ENCODE measurements at regions not wholly inside any gene's neighbourhood (a gene's known extent, or its start where the extent isn't known, plus 50 kb on each side); places are given as distances from the start of the nearest gene placed in this dataset.

GRCh38 chr2:8627692-8628085, 54.2 kb upstream of the ID2 start:
- no peak overlapping the region for H3K4me3 ChIP-seq
- TF ChIP-seq PREB (CRISPR knock-in tag; IDR thresholded peaks at IDR 0.05) (no peak), RAD21 (CRISPR knock-in tag; conservative IDR thresholded peaks at IDR 0.05 in 1 of 2, IDR thresholded peaks at IDR 0.05 in 1 of 2) (peak in 1 of 2 experiments; percentile 39; a peak in 1 of 4 replicates), REST (IDR thresholded peaks at IDR 0.05; ENCODE audit: borderline replicate concordance) (peak; percentile 51; the same call in 1 of the 2 replicates), REST (CRISPR knock-in tag; IDR thresholded peaks at IDR 0.05; ENCODE audit: low read depth) (no peak), CTCF (IDR thresholded peaks at IDR 0.05 in 2 of 3, conservative IDR thresholded peaks at IDR 0.05 in 1 of 3; ENCODE audit: insufficient read depth in 2 of 3, low read depth in 1 of 3, low read length in 3 of 3) (peak; percentile 32 to 41 (median 37); a peak in 4 of 6 replicates), SMC3 (conservative IDR thresholded peaks at IDR 0.05; ENCODE audit: insufficient read depth, low read depth, low read length) (0 out of 2 replicates have a peak, but pooled peaks have one; percentile 22), CTCFL (IDR thresholded peaks at IDR 0.05; ENCODE audit: borderline replicate concordance, insufficient read depth, low read depth, low read length, poor library complexity, severe bottlenecking) (no peak), EHMT2 (IDR thresholded peaks at IDR 0.05) (no peak)
- no peak overlapping the region for H3K27ac ChIP-seq (ENCODE audit: extremely low read depth, low read depth, low read length)
- no TSS peak for BruUV-seq (replicated peaks)
- H2AFZ ChIP-seq (ENCODE audit: low read depth, low read length) = no peak overlapping the region
- DNase-seq (ENCODE audit: extremely low read depth in 1 of 4, low spot score in 3 of 4) (peak in 3 of 4 experiments; percentile 24 to 53 (median 29)), ATAC-seq (peak; percentile 67), FAIRE-seq (no peak)
- POLR2A ChIA-PET = interaction anchor here (0.7 to 1.1 kb wide), 2 partner anchors 12 to 102 kb away, joined by 3 read pairs; no protein-coding TSS in a partner anchor
- H4K20me1 ChIP-seq (replicated peaks; ENCODE audit: control insufficient read depth, insufficient read depth, low read length) = no peaks in the 10 kb centered on the region
- 22% methylated on average over 14 of the region's 14 CpGs for WGBS (ENCODE audit: insufficient coverage, low coverage, missing lambda C conversion rate)
- H3K27me3 ChIP-seq (ENCODE audit: control insufficient read depth in 2 of 2, insufficient read depth in 2 of 2, low read length in 2 of 2) = peaks cover 18 to 50% of the 10 kb centered on the region in 2 experiments; a peak in 4 of 5 replicates
- CTCF ChIA-PET (ENCODE audit: low intra/inter-chr PET ratio) = no interaction called here
- in situ Hi-C loops (cut with MboI) (no loop called here), intact Hi-C loops (cut with micrococcal nuclease) (loop anchor here (2.0 kb wide), 1 partner anchor 103 kb away; no protein-coding TSS in a partner anchor)
- H3K4me1 ChIP-seq (replicated peaks in 1 of 2; ENCODE audit: control insufficient read depth in 2 of 2, insufficient read depth in 2 of 2, low read length in 2 of 2) = peaks cover 3 to 46% of the 10 kb centered on the region in 2 experiments; a peak in 3 of 5 replicates
- H3K36me3 ChIP-seq (ENCODE audit: control insufficient read depth, insufficient read depth, low read length) = no peaks in the 10 kb centered on the region
- no peaks in the 10 kb centered on the region for H3K79me2 ChIP-seq (ENCODE audit: control insufficient read depth, insufficient read depth, low read length)
- no peak overlapping the region; a peak in 1 of 4 replicates for H3K9ac ChIP-seq (ENCODE audit: insufficient read depth in 1 of 2, low read depth in 2 of 2, low read length in 2 of 2)
- no peak overlapping the region for H3K4me2 ChIP-seq (ENCODE audit: insufficient read depth, low read length)
- H3K9me1 ChIP-seq (ENCODE audit: control insufficient read depth, insufficient read depth, low read length) = no peaks in the 10 kb centered on the region
- H3K9me3 ChIP-seq (replicated peaks; ENCODE audit: control insufficient read depth, insufficient read depth, low read depth, low read length) = no peaks in the 10 kb centered on the region

Data from K562 (cell line).